K562 (cell line): ENCODE measurements at regions not wholly inside any gene's neighbourhood (a gene's known extent, or its start where the extent isn't known, plus 50 kb on each side); places are given as distances from the start of the nearest gene placed in this dataset.

Experiments used
- ATAC-seq: fragments of 200-7000 bp; cut with Tn5 transposase; 3 replicates; pipeline ENCODE4 v1.9.1; 2020; ENCODE audit warnings: moderate library complexity
- BruUV-seq: library from RNA; stranded (reverse); fragments of 400-500 nt; replicated peaks from 2 replicates; lab custom pipeline; 2021; lab: Mats Ljungman, UMichigan
- CTCF ChIA-PET: fragments of 300-600 bp; formaldehyde crosslinking; extraction: SDS; loops from one replicate; lab custom pipeline; 2021; ENCODE audit warnings: low intra/inter-chr PET ratio; lab: Yijun Ruan, JAX
- POLR2A ChIA-PET: fragments of 300-600, 350-650 bp; sonication (Branson Sonifier 250); formaldehyde crosslinking; extraction: SDS; loops from one replicate; lab custom pipeline; 2021; ENCODE audit warnings: antibody characterized with exemption, inconsistent platforms; lab: Yijun Ruan, JAX
- DNase-seq, 4 experiments: peaks; one replicate each; pipeline versions ENCODE4 v3.0.0 to v3.0.0-alpha.2; 2011 to 2018; ENCODE audit warnings: low spot score in 3 of 4, mixed read lengths in 3 of 4; ENCODE audit errors: extremely low read depth in 1 of 4
- FAIRE-seq: peaks from 2 replicates; lab custom pipeline; 2011; peaks lifted over from hg19 to GRCh38; lab: Jason Lieb, UNC
- H2AFZ ChIP-seq: 2 replicates; pipeline ENCODE4 v1.6.0; 2011; ENCODE audit warnings: low read depth, low read length, control low read depth, inconsistent platforms
- H3K27ac ChIP-seq: fragments of 200-600 bp; 3 replicates; pipeline ENCODE4 v1.8.0; 2011; ENCODE audit warnings: low read depth, mild to moderate bottlenecking, control low read depth, inconsistent platforms, low read length, moderate library complexity, mixed read lengths; ENCODE audit errors: extremely low read depth
- H3K27me3 ChIP-seq, 2 experiments: fragments of 300-600 bp in 1 of 2; 2 replicates in 1 of 2; 3 replicates in 1 of 2; pipeline versions ENCODE4 v1.6.0 to v1.8.0; 2011; ENCODE audit warnings: inconsistent platforms in 2 of 2, low read length in 2 of 2, mild to moderate bottlenecking in 1 of 2, mixed read lengths in 1 of 2, moderate library complexity in 1 of 2; ENCODE audit not compliant: control insufficient read depth in 2 of 2, insufficient read depth in 2 of 2
- H3K36me3 ChIP-seq: fragments of 300-600 bp; 3 replicates; pipeline ENCODE4 v1.8.0; 2011; ENCODE audit warnings: mild to moderate bottlenecking, low read length, inconsistent platforms; ENCODE audit not compliant: control insufficient read depth, insufficient read depth
- H3K4me1 ChIP-seq, 2 experiments: fragments of 200-600 bp in 1 of 2; replicated peaks in 1 of 2; 2 replicates in 1 of 2; 3 replicates in 1 of 2; pipeline versions ENCODE4 v1.5.1 to v1.8.0; 2011; ENCODE audit warnings: inconsistent platforms in 2 of 2, low read length in 2 of 2, mild to moderate bottlenecking in 1 of 2, mixed read lengths in 1 of 2, moderate library complexity in 1 of 2; ENCODE audit not compliant: control insufficient read depth in 2 of 2, insufficient read depth in 2 of 2
- H3K4me2 ChIP-seq: 2 replicates; pipeline ENCODE4 v1.6.1; 2011; ENCODE audit warnings: low read length, control low read depth, inconsistent platforms, mixed read lengths; ENCODE audit not compliant: insufficient read depth
- H3K4me3 ChIP-seq: fragments of 200-600 bp; sonication (generic), shearing (Covaris generic); 2 replicates; pipeline ENCODE4 v1.5.1; 2016; ENCODE audit warnings: control low read depth, inconsistent platforms
- H3K79me2 ChIP-seq: fragments of 200-600 bp; 3 replicates; pipeline ENCODE4 v1.8.0; 2011; ENCODE audit warnings: low read length, inconsistent platforms; ENCODE audit not compliant: control insufficient read depth, insufficient read depth
- H3K9ac ChIP-seq, 2 experiments: 2 replicates each; pipeline versions ENCODE4 v1.6.0 to v1.6.1; 2011; ENCODE audit warnings: low read depth in 2 of 2, low read length in 2 of 2, control low read depth in 1 of 2, inconsistent platforms in 1 of 2, mild to moderate bottlenecking in 1 of 2, mixed read lengths in 1 of 2; ENCODE audit not compliant: insufficient read depth in 1 of 2
- H3K9me1 ChIP-seq: one replicate; pipeline ENCODE4 v1.6.0; 2011; ENCODE audit warnings: inconsistent platforms, mild to moderate bottlenecking, low read length, moderate library complexity; ENCODE audit not compliant: control insufficient read depth, insufficient read depth
- H3K9me3 ChIP-seq: replicated peaks from 2 replicates; pipeline ENCODE4 v1.5.1; 2011; ENCODE audit warnings: low read depth, low read length, inconsistent platforms; ENCODE audit not compliant: control insufficient read depth, insufficient read depth
- H4K20me1 ChIP-seq: replicated peaks from 2 replicates; pipeline ENCODE4 v1.6.1; 2011; ENCODE audit warnings: low read length, inconsistent platforms, mixed read lengths; ENCODE audit not compliant: control insufficient read depth, insufficient read depth
- ARNT ChIP-seq, 2 experiments: fragments of 450-650 bp; IDR thresholded peaks; 2 replicates each; pipeline ENCODE4 v1.6.1; 2016; ENCODE audit warnings: mild to moderate bottlenecking in 1 of 2
- BRF1 ChIP-seq: IDR thresholded peaks from 3 replicates; pipeline ENCODE4 v1.6.1; 2011; ENCODE audit warnings: borderline replicate concordance, mild to moderate bottlenecking; ENCODE audit not compliant: insufficient read length; ENCODE audit errors: extremely low read depth
- CBX1 ChIP-seq: sonication (generic); IDR thresholded peaks from 2 replicates; pipeline ENCODE4 v1.6.1; 2016; ENCODE audit warnings: antibody characterized with exemption, low read depth, mild to moderate bottlenecking
- ETS2 ChIP-seq: IDR thresholded peaks from 2 replicates; pipeline ENCODE4 v1.6.1; 2016; ENCODE audit warnings: borderline replicate concordance, missing genetic modification characterization, mild to moderate bottlenecking, moderate library complexity, missing compliant biosample characterization; ENCODE audit not compliant: poor library complexity, severe bottlenecking
- HSF4 ChIP-seq: fragments of 250-450 bp; sonication (Bioruptor Pico); IDR thresholded peaks from 2 replicates; pipeline ENCODE4 v2.1.2; 2022; ENCODE audit warnings: mild to moderate bottlenecking, moderate library complexity, borderline replicate concordance
- RAD21 ChIP-seq, 2 experiments: fragments of 250-450 bp in 1 of 2; fragments of 450-650 bp in 1 of 2; sonication (Bioruptor Pico) in 1 of 2; formaldehyde crosslinking in 1 of 2; IDR thresholded peaks in 1 of 2; conservative IDR thresholded peaks in 1 of 2; 2 replicates each; pipeline versions ENCODE4 v1.4.0 to v1.8.0; 2020 to 2022; ENCODE audit warnings: mild to moderate bottlenecking in 2 of 2, moderate library complexity in 1 of 2
- TSC22D4 ChIP-seq: fragments of 450-650 bp; IDR thresholded peaks from 2 replicates; pipeline ENCODE4 v1.6.1; 2016; ENCODE audit warnings: missing genetic modification characterization, missing biosample characterization, control low read depth
- XRCC3 ChIP-seq: fragments of 450-650 bp; IDR thresholded peaks from 2 replicates; pipeline ENCODE4 v1.6.1; 2017; ENCODE audit warnings: mild to moderate bottlenecking, moderate library complexity
- ZNF316 ChIP-seq: fragments of 450-650 bp; IDR thresholded peaks from 2 replicates; pipeline ENCODE4 v1.6.1; 2016
- WGBS: fragments of 100-300 bp; shearing (Covaris generic); methylation state at CpG from one replicate; pipeline ENCODE4 v1.1.6; 2016; ENCODE audit warnings: low coverage, mixed read lengths; ENCODE audit not compliant: insufficient coverage; ENCODE audit errors: missing lambda C conversion rate; 5-methylcytosine and 5-hydroxymethylcytosine counted together
- in situ Hi-C: fragments of 300-500 bp; cut with MboI; formaldehyde crosslinking; loops from 4 replicates; pipeline ENCODE4 v1.15.0; 2018; ENCODE audit warnings: inconsistent platforms, mixed read lengths
- intact Hi-C: fragments of 100-400 bp; cut with micrococcal nuclease; formaldehyde crosslinking; loops from 2 replicates; pipeline ENCODE4 v1.14.2; 2022
- TF ChIP-seq, protein P1 (sequence below): fragments of 250-450 bp; sonication (Bioruptor Pico); IDR thresholded peaks from 2 replicates; pipeline ENCODE4 v1.9.0; 2021; ENCODE audit warnings: mild to moderate bottlenecking
- TF ChIP-seq, protein P2 (sequence below): fragments of 450-650 bp; conservative IDR thresholded peaks from 2 replicates; pipeline ENCODE4 v1.6.1; 2016; ENCODE audit warnings: missing genetic modification characterization, low read depth, mild to moderate bottlenecking, missing compliant biosample characterization, moderate library complexity
- TF ChIP-seq, protein P3 (sequence below), 2 experiments: fragments of 450-650 bp; formaldehyde crosslinking in 1 of 2; IDR thresholded peaks; 2 replicates each; pipeline versions ENCODE4 v1.4.0 to v1.6.1; 2014 to 2020; ENCODE audit warnings: mild to moderate bottlenecking in 2 of 2, borderline replicate concordance in 1 of 2, low read depth in 1 of 2

DNA sequence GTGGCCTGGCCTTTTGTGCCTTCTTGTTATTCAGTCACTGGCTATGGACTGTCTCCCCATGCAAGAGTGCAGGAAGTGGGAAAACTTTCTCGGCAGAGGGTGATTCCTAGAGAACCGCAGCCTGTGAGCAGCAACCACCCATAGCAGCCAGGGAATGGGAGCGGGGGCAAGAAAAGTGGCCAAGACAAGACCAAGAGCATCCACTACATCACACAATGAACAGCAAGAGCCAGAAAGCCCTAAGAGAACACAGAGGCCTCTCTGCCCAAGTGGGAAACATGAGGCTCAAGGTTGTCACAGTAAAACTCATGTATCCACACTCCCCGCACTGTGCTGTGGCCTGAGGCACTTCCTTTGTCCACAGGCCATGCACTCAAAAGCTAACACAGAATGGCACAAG, 129.1 kb upstream of the FSTL4 start:
- in situ Hi-C loops = no loop called here
- Histone ChIP-seq H2AFZ (no peak overlapping the region), H3K9ac (no peak overlapping the region), H3K9me1 (no peaks in the 10 kb centered on the region), H3K27ac (no peak overlapping the region), H3K27me3 (peaks cover 3 to 30% of the 10 kb centered on the region in 2 experiments; a peak in 4 of 5 replicates), H3K36me3 (no peaks in the 10 kb centered on the region), H3K4me2 (no peak overlapping the region), H4K20me1 (no peaks in the 10 kb centered on the region), H3K79me2 (no peaks in the 10 kb centered on the region), H3K4me3 (no peak overlapping the region), H3K9me3 (no peaks in the 10 kb centered on the region), H3K4me1 (no peaks in the 10 kb centered on the region)
- no TSS peak for BruUV-seq
- intact Hi-C loops = no loop called here
- POLR2A ChIA-PET = no interaction called here
- DNase-seq = no peak
- ATAC-seq = no peak
- CTCF ChIA-PET = no interaction called here
- 4% methylated on average over 4 of the region's 4 CpGs for WGBS
- no peak for FAIRE-seq
- TF ChIP-seq RAD21 (CRISPR knock-in tag; conservative IDR thresholded peaks at IDR 0.05 in 1 of 2, IDR thresholded peaks at IDR 0.05 in 1 of 2) (no peak), BRF1 (no peak), TSC22D4 (tag) (no peak), HSF4 (no peak), ZNF316 (no peak), CBX1 (no peak), ETS2 (tag) (no peak), XRCC3 (no peak), ARNT (IDR thresholded peaks at IDR 0.05) (no peak)
- TF ChIP-seq, protein P1, sequence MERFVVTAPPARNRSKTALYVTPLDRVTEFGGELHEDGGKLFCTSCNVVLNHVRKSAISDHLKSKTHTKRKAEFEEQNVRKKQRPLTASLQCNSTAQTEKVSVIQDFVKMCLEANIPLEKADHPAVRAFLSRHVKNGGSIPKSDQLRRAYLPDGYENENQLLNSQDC = no peak
- TF ChIP-seq, protein P2, sequence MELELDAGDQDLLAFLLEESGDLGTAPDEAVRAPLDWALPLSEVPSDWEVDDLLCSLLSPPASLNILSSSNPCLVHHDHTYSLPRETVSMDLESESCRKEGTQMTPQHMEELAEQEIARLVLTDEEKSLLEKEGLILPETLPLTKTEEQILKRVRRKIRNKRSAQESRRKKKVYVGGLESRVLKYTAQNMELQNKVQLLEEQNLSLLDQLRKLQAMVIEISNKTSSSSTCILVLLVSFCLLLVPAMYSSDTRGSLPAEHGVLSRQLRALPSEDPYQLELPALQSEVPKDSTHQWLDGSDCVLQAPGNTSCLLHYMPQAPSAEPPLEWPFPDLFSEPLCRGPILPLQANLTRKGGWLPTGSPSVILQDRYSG = no peak
- TF ChIP-seq, protein P3, sequence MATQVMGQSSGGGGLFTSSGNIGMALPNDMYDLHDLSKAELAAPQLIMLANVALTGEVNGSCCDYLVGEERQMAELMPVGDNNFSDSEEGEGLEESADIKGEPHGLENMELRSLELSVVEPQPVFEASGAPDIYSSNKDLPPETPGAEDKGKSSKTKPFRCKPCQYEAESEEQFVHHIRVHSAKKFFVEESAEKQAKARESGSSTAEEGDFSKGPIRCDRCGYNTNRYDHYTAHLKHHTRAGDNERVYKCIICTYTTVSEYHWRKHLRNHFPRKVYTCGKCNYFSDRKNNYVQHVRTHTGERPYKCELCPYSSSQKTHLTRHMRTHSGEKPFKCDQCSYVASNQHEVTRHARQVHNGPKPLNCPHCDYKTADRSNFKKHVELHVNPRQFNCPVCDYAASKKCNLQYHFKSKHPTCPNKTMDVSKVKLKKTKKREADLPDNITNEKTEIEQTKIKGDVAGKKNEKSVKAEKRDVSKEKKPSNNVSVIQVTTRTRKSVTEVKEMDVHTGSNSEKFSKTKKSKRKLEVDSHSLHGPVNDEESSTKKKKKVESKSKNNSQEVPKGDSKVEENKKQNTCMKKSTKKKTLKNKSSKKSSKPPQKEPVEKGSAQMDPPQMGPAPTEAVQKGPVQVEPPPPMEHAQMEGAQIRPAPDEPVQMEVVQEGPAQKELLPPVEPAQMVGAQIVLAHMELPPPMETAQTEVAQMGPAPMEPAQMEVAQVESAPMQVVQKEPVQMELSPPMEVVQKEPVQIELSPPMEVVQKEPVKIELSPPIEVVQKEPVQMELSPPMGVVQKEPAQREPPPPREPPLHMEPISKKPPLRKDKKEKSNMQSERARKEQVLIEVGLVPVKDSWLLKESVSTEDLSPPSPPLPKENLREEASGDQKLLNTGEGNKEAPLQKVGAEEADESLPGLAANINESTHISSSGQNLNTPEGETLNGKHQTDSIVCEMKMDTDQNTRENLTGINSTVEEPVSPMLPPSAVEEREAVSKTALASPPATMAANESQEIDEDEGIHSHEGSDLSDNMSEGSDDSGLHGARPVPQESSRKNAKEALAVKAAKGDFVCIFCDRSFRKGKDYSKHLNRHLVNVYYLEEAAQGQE (IDR thresholded peaks at IDR 0.05; ENCODE audit: borderline replicate concordance) = no peak
- TF ChIP-seq, protein P3 (CRISPR knock-in tag; IDR thresholded peaks at IDR 0.05; ENCODE audit: low read depth) = no peak
